HL-60 (cell line): ENCODE measurements at regions not wholly inside any gene's neighbourhood (a gene's known extent, or its start where the extent isn't known, plus 50 kb on each side); places are given as distances from the start of the nearest gene placed in this dataset.

ENCODE experiments used
- DNase-seq, 2 experiments: peaks; one replicate each; pipeline ENCODE4 v3.0.0-alpha.2; 2010 to 2020; ENCODE audit warnings: low read depth in 1 of 2, low spot score in 1 of 2
- H3K27ac ChIP-seq: fragments of 250-450 bp; sonication (Bioruptor Pico); replicated peaks from 2 replicates; pipeline ENCODE4 v1.5.1; 2020; ENCODE audit warnings: mild to moderate bottlenecking, moderate library complexity
- H3K27me3 ChIP-seq: fragments of 250-450 bp; sonication (Bioruptor Pico); 2 replicates; pipeline ENCODE4 v1.5.1; 2021; ENCODE audit warnings: mild to moderate bottlenecking, moderate library complexity; ENCODE audit not compliant: insufficient read depth, poor library complexity, severe bottlenecking
- H3K4me3 ChIP-seq: replicated peaks from 2 replicates; pipeline ENCODE4 v1.5.1; 2011; ENCODE audit warnings: mild to moderate bottlenecking, control low read depth, low read length; ENCODE audit not compliant: insufficient read depth
- GABPA ChIP-seq: IDR thresholded peaks from 2 replicates; pipeline ENCODE4 v1.6.1; 2012; ENCODE audit warnings: low read depth
- POLR2AphosphoS5 ChIP-seq: IDR thresholded peaks from 2 replicates; pipeline ENCODE4 v1.6.1; 2012; ENCODE audit warnings: low read depth
- SPI1 ChIP-seq: IDR thresholded peaks from 2 replicates; pipeline ENCODE4 v1.6.1; 2012; ENCODE audit warnings: low read depth, mild to moderate bottlenecking, borderline replicate concordance
- TF ChIP-seq, protein P1 (sequence below): IDR thresholded peaks from one replicate; pipeline ENCODE4 v1.5.1; 2011; ENCODE audit warnings: low read length, control low read depth, inconsistent platforms; ENCODE audit not compliant: insufficient read depth
- TF ChIP-seq, protein P2 (sequence below): IDR thresholded peaks from 2 replicates; pipeline ENCODE4 v1.6.1; 2012; ENCODE audit warnings: low read depth; ENCODE audit not compliant: insufficient replicate concordance

DNA sequence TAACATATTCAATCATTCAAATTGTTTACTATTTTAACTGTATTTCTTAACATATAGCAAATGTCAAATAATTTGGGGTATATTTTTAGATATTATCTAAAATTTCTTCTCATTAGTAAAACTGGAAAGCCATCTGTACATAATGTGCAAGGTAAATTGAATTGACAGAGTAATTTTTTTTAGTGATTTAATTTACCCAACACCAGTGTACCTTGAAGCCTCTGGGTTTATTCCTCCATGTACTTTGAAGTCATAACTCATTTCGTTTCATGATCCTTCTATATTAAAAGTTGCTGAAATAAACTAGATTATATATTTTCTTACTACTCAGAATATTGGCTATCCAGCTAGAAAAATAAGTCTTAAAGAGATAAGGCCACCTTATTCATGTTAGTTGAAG, 674.9 kb downstream of the PRR16 start:
- Histone ChIP-seq H3K27ac (no peak overlapping the region), H3K4me3 (no peak overlapping the region), H3K27me3 (no peaks in the 10 kb centered on the region)
- TF ChIP-seq GABPA = no peak
- TF ChIP-seq POLR2AphosphoS5 = no peak
- TF ChIP-seq, protein P1, sequence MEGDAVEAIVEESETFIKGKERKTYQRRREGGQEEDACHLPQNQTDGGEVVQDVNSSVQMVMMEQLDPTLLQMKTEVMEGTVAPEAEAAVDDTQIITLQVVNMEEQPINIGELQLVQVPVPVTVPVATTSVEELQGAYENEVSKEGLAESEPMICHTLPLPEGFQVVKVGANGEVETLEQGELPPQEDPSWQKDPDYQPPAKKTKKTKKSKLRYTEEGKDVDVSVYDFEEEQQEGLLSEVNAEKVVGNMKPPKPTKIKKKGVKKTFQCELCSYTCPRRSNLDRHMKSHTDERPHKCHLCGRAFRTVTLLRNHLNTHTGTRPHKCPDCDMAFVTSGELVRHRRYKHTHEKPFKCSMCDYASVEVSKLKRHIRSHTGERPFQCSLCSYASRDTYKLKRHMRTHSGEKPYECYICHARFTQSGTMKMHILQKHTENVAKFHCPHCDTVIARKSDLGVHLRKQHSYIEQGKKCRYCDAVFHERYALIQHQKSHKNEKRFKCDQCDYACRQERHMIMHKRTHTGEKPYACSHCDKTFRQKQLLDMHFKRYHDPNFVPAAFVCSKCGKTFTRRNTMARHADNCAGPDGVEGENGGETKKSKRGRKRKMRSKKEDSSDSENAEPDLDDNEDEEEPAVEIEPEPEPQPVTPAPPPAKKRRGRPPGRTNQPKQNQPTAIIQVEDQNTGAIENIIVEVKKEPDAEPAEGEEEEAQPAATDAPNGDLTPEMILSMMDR = no peak
- no peak for TF ChIP-seq SPI1
- TF ChIP-seq, protein P2, sequence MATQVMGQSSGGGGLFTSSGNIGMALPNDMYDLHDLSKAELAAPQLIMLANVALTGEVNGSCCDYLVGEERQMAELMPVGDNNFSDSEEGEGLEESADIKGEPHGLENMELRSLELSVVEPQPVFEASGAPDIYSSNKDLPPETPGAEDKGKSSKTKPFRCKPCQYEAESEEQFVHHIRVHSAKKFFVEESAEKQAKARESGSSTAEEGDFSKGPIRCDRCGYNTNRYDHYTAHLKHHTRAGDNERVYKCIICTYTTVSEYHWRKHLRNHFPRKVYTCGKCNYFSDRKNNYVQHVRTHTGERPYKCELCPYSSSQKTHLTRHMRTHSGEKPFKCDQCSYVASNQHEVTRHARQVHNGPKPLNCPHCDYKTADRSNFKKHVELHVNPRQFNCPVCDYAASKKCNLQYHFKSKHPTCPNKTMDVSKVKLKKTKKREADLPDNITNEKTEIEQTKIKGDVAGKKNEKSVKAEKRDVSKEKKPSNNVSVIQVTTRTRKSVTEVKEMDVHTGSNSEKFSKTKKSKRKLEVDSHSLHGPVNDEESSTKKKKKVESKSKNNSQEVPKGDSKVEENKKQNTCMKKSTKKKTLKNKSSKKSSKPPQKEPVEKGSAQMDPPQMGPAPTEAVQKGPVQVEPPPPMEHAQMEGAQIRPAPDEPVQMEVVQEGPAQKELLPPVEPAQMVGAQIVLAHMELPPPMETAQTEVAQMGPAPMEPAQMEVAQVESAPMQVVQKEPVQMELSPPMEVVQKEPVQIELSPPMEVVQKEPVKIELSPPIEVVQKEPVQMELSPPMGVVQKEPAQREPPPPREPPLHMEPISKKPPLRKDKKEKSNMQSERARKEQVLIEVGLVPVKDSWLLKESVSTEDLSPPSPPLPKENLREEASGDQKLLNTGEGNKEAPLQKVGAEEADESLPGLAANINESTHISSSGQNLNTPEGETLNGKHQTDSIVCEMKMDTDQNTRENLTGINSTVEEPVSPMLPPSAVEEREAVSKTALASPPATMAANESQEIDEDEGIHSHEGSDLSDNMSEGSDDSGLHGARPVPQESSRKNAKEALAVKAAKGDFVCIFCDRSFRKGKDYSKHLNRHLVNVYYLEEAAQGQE = no peak
- no peak for DNase-seq

DNA sequence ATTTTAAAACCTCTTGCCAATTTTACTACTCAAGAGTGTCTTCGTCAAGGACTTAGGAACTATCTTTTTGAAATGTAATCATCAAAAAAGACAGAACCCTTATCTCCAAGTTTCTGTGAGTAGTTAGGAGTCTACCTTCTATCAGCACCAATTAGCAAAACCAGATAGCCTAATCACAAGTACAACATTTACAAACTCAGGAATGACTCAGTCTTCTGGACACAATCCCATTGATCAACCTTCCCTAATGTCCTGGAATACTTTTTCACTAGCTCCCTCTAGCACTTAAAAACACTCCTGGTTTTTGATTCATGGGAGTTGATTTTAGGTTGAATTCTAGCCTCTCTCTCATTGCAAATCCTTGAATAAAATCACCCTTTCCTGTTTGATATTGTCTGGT, 680.7 kb downstream of the PRR16 start:
- Histone ChIP-seq H3K27ac (no peak overlapping the region), H3K27me3 (no peaks in the 10 kb centered on the region), H3K4me3 (no peak overlapping the region)
- TF ChIP-seq, protein P2 = no peak
- TF ChIP-seq SPI1 (no peak), GABPA (no peak), POLR2AphosphoS5 (no peak)
- TF ChIP-seq, protein P1 = no peak
- DNase-seq = no peak

DNA sequence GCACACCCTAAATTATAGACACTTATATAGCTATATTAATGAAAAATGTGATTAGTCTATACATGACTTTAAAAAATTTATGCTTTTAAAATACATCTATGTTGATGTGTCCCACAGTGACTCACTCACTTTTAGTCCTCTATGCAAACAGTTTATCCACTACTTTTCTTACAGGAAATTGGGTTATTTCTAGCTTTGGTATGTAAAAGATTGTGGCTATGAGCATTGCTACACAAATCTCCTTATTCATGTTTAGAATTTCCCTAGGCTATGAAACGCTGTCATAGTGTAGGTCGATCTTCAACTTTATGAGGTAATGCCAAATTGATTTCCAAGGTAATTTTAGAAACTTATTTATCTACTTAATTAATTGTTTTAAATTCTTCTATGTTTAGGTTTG, 687.4 kb downstream of the PRR16 start:
- H3K27ac ChIP-seq = no peak overlapping the region
- TF ChIP-seq, protein P1 = no peak
- TF ChIP-seq GABPA (no peak), POLR2AphosphoS5 (no peak), SPI1 (no peak)
- TF ChIP-seq, protein P2 = no peak
- DNase-seq = no peak

More for the DNA sequence above, 687.4 kb downstream of the PRR16 start:
- H3K27me3 ChIP-seq = no peaks in the 10 kb centered on the region
- H3K4me3 ChIP-seq = no peak overlapping the region
